ENCODE measurements at regions not wholly inside any gene's neighbourhood (a gene's known extent, or its start where the extent isn't known, plus 50 kb on each side); places are given as distances from the start of the nearest gene placed in this dataset.

DNA sequence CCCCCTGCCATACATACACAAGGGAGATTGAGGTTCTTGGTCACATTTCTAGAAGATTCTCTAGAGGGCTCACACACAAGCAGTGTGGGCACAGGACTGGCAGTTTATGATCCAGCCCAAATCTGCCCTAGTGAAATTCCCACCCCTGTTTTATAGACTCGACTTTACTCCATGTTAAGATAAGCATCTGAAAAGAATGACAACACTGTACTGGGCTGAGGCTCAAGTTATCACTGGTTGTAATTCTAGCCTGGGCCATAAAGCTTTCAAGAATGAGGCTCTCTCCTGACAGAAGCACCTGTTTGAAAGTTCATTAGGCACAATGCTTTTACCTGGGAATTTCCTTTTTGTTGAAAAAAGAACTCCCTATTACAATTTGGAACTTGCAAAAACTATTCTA is 195.6 kb upstream of the GLI3 start:
- no peak for DNase-seq (ENCODE audit: low read depth, low spot score)
- H3K4me3 ChIP-seq (ENCODE audit: low read length), result no peak overlapping the region

DNA sequence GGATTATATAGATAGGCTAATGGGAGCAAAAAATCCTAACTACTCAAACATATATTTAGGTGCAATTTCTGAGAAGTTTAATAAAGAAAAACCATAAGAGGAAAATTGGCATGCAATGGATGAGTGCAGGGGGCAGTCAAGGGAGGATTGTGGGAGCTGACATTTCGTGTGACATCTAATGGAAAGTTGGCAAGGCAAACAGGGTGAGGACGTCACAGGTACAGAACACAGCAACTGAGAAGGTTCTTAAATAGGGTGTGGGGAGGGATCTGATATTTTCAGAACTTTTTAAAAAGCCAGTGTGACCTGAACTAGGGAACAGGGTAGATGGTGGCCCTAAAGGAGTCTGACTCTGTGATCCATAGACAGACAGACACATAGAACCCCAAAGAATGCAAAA is 194.9 kb upstream of the GLI3 start:
- no peak overlapping the region for H3K4me3 ChIP-seq (ENCODE audit: low read length)
- no peak for DNase-seq (ENCODE audit: low read depth, low spot score)

DNA sequence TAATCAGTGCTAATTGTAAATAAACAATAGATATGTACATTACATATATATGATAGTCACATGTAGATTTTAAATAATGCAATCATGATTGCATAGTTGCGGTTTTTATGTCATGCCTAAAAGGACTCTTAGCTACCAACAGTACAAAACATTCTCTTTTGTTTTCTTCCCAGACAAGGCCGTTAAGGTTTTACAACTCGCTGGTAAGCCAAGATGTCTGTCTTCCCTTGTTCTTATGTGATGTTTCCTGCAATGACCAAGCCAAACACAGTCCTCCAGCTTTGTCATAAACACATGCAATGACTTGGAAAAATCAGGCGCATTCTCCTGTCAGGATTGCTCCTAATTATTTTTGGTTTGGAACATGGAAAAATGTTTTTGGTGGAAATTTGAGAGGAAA is 192.3 kb upstream of the GLI3 start:
- no peak overlapping the region for H3K4me3 ChIP-seq (ENCODE audit: low read length)
- DNase-seq (ENCODE audit: low read depth, low spot score), result no peak

DNA sequence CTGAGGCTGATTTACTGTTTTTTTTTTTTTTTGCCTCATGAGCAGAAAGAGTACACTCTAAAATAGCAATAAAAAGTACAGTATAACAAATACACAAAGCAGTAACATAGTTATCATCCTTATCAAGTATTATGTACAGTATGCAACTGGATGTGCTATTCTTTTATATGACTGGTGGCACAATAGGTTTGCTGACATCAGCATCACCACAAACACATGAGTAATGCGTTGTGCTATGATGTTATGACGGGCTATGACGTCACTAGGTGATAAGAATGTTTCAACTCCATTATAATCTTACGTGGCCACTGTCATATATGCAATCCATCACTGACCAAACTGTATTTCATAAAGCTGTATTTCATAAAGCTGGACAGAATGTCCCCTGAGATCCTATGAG is 189.2 kb upstream of the GLI3 start:
- H3K4me3 ChIP-seq (ENCODE audit: low read length), result no peak overlapping the region
- DNase-seq (ENCODE audit: low read depth, low spot score), result no peak

DNA sequence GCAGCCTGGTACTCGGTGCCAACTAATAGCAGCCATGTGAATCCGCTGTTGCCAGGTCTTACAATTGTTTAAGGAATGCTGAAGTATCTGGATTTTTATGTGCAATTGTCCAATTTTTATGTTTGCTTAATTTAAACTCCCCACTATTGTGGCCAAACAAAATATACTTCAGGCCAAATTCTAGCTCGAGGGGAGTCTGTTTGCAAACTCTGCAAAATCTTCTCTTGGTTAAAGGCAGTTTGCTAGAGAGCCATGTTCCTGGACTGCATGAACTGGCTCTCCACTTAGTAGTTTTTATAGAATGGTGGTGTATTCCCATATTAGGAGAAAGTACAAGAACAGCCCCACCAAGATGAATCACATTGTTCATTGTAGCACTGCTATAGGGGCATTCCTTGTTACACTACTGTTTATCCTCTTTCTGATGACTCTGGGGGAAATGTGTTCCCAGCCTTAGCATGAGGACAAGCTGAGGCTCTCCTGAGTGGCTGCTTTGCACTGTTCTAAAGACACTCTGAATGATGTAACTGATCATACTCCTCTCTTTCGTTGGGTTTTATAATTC is 178.0 kb upstream of the GLI3 start:
- no peak overlapping the region for H3K4me3 ChIP-seq (ENCODE audit: low read length)

DNA sequence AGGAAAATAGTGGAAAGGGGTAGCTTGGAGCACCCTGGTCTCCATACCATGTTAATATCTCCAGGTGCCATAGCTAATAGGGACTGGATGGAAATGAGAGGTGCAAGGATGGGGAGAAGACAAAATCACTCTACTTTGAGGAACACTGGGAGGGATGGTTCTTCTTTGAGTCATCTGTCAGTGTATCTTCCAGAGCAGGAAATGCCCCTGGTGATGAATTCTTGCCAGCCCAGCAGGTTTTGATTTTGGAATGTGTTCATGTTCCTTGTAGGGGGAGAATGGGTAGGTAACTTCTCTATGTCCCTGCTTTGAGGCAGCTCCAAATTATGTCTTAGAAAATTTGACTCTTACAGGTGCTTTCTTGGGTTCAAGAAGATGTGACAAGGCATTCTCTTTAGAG is 177.0 kb upstream of the GLI3 start:
- H3K4me3 ChIP-seq (ENCODE audit: low read length), result no peak overlapping the region
- DNase-seq (ENCODE audit: low read depth, low spot score), result no peak

More for the DNA sequence above, 178.0 kb upstream of the GLI3 start:
- no peak for DNase-seq (ENCODE audit: low read depth, low spot score)

DNA sequence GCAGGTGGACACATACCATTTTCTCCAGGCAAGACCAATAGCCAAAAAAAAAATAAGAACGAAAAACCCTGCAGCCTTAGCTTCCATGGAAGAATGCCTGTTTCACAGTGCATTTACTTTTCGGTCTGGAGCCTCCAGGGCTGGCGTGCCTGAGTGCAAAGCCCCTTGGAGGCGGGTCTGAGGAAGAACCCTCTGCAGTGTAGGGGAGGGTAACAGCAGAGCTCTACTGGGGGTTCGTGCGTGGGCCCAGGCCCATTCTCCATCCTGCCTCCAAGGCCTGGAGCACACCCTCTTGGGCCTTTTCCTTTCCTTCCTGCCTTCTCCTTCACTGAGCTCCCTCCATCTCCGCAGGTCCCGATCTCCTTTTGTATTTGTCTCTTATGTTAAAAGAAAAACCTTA is 172.3 kb upstream of the GLI3 start:
- no peak overlapping the region for H3K4me3 ChIP-seq (ENCODE audit: low read length)
- no peak for DNase-seq (ENCODE audit: low read depth, low spot score)

DNA sequence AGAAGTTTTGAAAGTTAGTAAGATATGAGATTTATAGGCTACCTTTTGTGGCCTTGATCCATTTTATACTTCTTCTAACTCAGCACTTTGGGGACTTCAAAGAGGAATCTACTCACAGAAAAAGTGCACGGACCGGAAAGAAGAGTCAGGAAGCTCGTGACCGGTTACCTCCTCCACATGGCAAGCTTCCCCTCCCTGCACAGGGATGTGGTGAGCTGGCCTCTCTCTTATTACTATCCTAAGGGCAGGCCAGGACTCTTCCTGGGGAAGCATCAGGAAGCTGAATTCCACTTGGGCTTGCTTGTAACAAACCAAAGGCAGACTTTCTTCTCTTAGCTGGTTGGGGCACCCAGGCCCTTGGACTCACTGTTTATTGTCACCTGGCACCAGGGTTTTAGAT is 170.8 kb upstream of the GLI3 start:
- H3K4me3 ChIP-seq (ENCODE audit: low read length), result no peak overlapping the region
- DNase-seq (ENCODE audit: low read depth, low spot score), result no peak

DNA sequence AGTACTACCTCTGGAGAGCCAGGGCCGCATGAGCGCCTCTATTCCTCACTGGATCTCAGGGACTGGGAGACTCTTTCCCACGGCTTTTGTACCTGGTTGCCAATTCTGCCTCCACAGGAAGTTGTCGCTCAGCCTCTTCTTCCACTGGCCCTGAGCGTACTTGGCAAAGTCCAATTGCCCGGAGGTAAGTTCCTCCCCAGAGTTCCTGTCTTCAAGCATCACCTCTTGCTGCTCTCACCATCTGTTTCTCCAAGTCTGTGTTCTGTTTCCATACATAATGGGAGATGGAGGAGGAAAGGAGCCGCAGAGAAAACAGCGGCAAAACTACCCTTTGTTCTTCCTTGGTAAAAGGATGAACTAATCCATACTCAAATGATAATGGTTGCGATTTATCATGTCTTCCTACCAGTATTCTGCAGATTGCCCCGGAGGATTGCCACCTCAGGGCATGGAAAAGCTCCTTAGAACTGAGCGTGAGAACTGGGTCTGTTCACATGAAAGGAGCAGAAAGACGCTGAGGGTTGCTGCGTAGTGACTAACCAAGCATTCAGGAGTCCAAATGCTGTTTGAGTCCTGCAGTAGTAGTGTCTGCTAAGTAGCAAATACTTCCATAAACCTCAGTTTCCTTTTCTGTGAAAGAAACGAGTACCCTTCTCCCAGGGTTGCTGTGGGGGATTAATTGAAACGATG is 170.2 kb upstream of the GLI3 start:
- DNase-seq (ENCODE audit: low read depth, low spot score), result no peak
- no peak overlapping the region for H3K4me3 ChIP-seq (ENCODE audit: low read length)

DNA sequence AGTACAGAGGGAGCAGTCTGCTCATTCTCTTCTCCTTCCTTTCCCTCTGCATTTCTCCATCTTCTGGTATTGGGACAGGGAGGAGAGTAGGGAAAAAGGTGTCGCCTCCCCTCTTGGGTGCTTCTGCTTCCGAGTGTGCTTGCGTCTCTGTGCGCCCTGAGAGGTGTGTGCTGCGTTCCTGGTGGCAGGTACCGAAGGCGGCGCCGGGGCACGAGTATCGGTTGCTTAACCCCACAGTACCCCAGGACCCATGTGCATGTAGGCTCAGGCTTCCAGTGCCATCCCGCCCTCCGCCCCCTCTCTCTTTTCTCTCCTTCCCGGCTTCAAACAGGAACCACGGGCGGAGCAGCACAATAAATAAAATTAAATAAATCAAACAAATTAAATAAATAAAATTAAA is 169.3 kb upstream of the GLI3 start:
- H3K4me3 ChIP-seq (ENCODE audit: low read length), result no peak overlapping the region
- no peak for DNase-seq (ENCODE audit: low read depth, low spot score)

DNA sequence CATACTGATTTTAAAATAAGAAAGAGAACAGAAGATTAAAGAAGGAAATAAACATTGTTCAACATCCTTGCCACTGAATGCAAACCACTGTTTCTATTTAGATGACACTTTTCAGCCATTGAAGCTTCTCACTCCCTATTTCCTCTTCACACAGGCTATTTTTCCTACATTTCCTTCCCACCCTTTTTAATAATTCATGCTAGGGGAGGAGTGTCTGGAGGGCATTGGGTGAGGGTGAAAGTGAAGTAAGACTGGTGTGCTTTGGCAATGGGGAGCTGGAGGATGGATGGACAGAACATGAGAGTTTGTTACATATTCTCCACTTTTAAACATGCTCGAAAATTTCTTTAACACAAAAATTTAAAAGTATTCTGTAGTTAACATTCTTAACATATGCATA is 168.8 kb upstream of the GLI3 start:
- DNase-seq (ENCODE audit: low read depth, low spot score), result no peak
- H3K4me3 ChIP-seq (ENCODE audit: low read length), result no peak overlapping the region

DNA sequence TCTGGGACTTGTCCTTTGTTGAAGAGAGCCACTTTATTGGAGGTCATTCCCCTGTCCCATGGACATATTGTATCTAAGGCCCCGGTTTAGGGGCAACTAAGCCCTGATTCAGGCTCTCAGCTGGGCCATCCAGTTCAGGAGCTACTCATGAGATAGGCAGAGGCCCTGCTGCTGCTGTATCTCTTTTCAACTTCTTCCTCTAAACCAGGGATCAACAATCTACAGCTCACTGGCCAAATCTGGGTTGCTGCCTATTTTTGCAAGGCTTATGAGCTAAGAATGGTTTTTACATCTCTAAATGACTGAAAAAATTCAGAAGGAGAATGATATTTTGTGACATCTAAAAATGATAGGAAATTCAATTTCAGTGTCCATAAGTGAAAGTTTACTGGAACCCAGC is 166.8 kb upstream of the GLI3 start:
- no peak overlapping the region for H3K4me3 ChIP-seq (ENCODE audit: low read length)

DNA sequence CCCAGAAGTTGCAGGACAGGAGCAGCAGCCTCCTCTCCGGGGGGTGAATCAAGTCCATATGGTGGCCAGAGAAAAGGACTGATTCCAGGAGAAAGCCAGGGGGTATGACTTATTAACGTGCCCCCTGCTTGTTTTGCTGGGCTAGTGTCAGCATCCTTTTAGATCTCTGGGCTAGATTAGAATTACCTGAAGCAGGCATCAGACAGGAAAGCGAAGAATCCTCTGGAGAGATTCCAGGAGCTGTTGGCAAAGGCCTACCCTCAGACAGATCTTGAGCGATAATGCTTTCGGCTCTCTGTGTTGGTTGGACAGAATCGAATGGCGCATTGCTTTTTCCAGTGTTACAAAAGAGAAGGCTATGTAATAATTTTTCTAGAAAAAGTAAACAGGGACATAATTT is 164.0 kb upstream of the GLI3 start:
- DNase-seq (ENCODE audit: low read depth, low spot score), result no peak
- H3K4me3 ChIP-seq (ENCODE audit: low read length), result no peak overlapping the region

More for the DNA sequence above, 166.8 kb upstream of the GLI3 start:
- no peak for DNase-seq (ENCODE audit: low read depth, low spot score)

DNA sequence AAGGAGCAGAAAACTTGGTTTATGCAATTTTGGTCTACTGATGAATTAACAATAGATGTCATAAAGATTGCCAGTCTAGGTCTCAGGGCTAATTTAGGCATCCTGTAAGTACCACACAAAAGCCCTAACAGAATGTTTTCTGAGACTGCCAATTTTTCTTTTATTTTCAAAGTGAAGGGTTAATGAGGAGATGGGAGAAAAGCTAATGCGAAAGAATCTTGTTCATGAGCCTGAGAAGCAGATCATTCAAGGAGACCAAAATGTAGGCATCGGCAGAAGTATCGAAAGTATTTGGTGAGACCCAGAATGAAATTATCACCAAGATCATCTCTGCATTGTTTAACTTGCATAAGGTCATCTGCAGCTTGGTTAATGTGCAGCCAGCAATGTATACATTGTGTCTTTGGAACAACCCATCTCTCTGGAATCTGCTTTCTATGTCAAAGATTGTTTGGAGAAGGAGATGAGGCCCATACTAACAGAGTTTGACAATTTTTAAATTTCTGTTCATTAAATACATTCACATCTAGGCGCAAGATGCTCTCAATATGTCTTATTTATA is 163.3 kb upstream of the GLI3 start:
- DNase-seq (ENCODE audit: low read depth, low spot score), result no peak
- H3K4me3 ChIP-seq (ENCODE audit: low read length), result no peak overlapping the region

DNA sequence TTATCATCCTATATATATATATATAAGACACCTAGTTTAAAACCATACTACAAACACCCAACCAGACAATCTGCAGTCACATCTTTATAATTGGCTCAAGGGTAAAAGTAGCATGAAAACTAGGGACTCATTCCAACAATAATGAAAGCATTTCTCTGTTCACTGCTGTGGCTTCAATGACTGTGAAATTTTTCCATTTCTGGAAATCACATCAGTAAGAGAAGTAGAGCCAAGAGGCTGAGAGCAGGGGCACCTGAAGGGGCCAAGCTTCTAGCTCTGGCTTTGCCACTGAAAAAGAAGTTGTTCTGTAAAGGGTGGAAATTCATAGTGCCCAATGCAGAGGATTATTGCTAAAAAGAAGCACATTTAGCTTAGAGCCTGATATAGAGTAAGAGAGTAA is 158.6 kb upstream of the GLI3 start:
- H3K4me3 ChIP-seq (ENCODE audit: low read length), result no peak overlapping the region

DNA sequence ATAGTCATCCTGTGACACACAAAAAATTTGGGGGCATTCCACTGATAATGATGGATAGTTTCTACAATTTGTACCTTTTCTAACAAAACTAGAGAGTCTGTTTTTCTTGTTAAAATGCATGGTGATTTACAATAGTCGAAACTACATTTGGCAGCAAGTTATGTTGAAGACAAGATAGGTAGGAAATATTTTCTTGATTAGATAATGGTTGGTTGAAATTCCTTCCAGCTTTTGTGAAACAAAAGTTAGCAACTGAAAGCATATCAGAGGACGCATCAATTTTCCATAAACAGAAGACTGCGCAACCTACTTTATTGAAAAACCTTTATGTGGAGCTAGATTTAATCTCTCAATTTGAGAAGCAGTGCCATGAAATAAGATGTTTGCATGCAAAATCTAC is 155.8 kb upstream of the GLI3 start:
- no peak for DNase-seq (ENCODE audit: low read depth, low spot score)
- no peak overlapping the region for H3K4me3 ChIP-seq (ENCODE audit: low read length)

More for the DNA sequence above, 158.6 kb upstream of the GLI3 start:
- no peak for DNase-seq (ENCODE audit: low read depth, low spot score)

DNA sequence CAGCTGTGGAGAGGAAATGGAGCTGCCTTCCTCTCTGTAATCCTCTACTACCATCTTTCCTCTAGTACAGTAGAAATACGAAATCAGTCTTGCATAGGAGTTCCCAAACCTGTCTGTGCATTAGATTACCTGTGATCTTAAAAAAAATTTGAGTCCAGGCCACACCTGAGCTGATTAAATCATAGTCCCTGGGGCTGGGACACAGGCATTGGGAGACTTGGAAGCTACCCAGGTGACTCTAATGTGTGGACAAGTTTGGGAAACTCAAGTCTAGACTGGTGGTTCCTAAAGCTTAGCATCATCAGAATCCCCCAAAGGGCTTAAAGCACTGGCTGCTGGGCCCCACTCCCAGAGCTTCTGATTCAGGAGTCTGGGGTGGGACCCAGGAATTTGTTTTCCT is 152.7 kb upstream of the GLI3 start:
- DNase-seq (ENCODE audit: low read depth, low spot score), result no peak

DNA sequence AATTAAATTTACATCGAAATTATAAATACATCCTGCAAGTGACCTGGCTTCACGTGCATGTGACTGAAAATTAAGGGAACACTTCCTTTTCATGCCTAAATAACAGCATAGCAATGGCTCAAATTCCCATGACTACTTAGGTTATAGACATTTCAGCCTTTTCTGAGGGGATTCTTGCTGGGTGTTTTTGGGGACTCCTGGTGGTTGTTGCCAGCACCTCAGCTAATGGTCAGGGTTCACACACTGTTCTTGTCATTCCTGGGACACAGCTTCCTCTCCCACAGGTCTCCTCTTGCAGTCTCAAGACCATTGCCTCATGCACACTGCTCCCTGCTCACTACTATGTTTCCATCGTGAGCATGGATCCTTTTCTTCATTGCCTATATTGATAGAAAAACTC is 148.9 kb upstream of the GLI3 start:
- no peak overlapping the region for H3K4me3 ChIP-seq (ENCODE audit: low read length)
- no peak for DNase-seq (ENCODE audit: low read depth, low spot score)

More for the DNA sequence above, 152.7 kb upstream of the GLI3 start:
- H3K4me3 ChIP-seq (ENCODE audit: low read length), result no peak overlapping the region

DNA sequence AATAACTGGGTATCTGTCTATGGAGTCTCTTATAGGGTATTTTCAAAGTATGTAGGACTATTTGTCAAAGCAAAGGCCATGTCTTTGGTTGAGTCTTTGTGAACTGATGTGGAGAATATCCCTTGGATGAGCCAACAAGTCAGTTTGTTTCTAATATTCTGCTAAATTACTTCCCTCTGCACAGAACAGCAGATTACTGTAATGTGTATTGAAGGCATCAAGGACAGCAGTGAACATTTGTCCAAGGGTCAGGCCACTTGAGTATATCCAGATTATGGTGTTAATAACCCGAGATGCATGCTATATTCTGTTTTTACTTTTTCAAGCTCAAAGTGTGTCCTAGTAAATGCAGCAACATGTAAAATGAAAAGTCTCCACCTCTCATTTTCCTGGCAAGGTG is 144.2 kb upstream of the GLI3 start:
- DNase-seq (ENCODE audit: low read depth, low spot score), result no peak
- no peak overlapping the region for H3K4me3 ChIP-seq (ENCODE audit: low read length)

DNA sequence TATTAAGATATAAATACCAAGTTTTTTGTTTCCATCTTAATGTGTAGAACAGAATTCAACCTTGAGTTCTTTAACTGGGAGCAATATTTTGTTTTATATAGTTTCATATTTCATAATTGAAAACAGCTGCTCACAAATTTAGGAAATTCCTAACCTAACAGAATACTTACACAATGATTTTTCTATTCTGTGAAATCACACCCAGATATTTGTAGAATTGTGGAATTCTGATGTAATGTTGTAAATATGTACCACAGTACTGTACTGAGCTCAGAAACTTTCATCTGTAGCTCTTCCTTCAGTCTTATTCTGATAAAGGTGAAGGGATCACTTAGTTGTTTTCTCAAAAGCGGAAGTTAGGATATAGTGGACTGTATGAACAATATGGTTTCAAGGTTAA is 143.4 kb upstream of the GLI3 start:
- no peak overlapping the region for H3K4me3 ChIP-seq (ENCODE audit: low read length)
- no peak for DNase-seq (ENCODE audit: low read depth, low spot score)

DNA sequence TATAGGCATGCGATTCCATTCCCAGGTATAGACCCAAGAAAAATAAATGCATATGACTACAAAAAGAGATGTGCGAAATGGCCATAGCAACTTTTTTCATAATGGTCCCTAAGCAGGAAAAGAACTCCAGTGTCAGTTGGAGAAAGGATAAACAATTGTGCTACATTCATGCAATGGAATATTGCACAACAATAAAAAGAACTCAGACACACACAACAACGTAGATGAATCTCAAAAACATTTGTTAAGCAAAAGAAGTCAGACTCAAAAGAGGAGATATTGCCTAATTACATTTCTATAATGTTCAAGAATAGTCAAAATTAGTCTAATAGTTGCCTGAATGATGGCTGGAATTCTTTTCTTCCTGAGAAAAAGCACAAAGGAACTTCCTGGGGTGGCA is 141.1 kb upstream of the GLI3 start:
- no peak for DNase-seq (ENCODE audit: low read depth, low spot score)
- H3K4me3 ChIP-seq (ENCODE audit: low read length), result no peak overlapping the region
